AG10803 (cell line): ENCODE measurements at regions not wholly inside any gene's neighbourhood (a gene's known extent, or its start where the extent isn't known, plus 50 kb on each side); places are given as distances from the start of the nearest gene placed in this dataset.
A peak's percentile ranks its signal among the peaks of the same experiment; 100 is the strongest.

ENCODE experiments used
- DNase-seq: peaks from one replicate; pipeline ENCODE4 v3.0.0; 2010; ENCODE audit warnings: low read depth
- H3K4me3 ChIP-seq: 2 replicates; pipeline ENCODE4 v1.5.1; 2011; ENCODE audit warnings: mild to moderate bottlenecking, low read length, control low read depth
- CTCF ChIP-seq: conservative IDR thresholded peaks from 2 replicates; pipeline ENCODE4 v1.5.1; 2011; ENCODE audit warnings: mild to moderate bottlenecking, low read length, control low read depth, inconsistent platforms

GRCh38 chr2:101608408-101609310, 88.8 kb upstream of the MAP4K4 start:
- TF ChIP-seq CTCF = no peak
- DNase-seq = no peak
- no peak overlapping the region for H3K4me3 ChIP-seq

GRCh38 chr2:101597347-101597944, 100.1 kb upstream of the MAP4K4 start:
- no peak overlapping the region for H3K4me3 ChIP-seq
- DNase-seq = peak; percentile 77
- no peak for TF ChIP-seq CTCF

GRCh38 chr2:101596333-101596732, 101.2 kb upstream of the MAP4K4 start:
- H3K4me3 ChIP-seq = no peak overlapping the region
- peak; percentile 8 for DNase-seq
- TF ChIP-seq CTCF = no peak

- TF ChIP-seq CTCF = no peak
- no peak overlapping the region for H3K4me3 ChIP-seq
- DNase-seq = no peak
Measured at GRCh38 chr2:101587251-101587650, 110.3 kb upstream of the MAP4K4 start.

- no peak for TF ChIP-seq CTCF
- DNase-seq = no peak
- H3K4me3 ChIP-seq = no peak overlapping the region
Measured at GRCh38 chr2:101583861-101584260, 108.9 kb upstream of the RFX8 start.

- no peak for DNase-seq
- TF ChIP-seq CTCF = no peak
- no peak overlapping the region for H3K4me3 ChIP-seq
Measured at GRCh38 chr2:101581675-101582299, 106.9 kb upstream of the RFX8 start.
